Gastroesophageal sphincter (tissue), 3 donors: ENCODE measurements at regions not wholly inside any gene's neighbourhood (a gene's known extent, or its start where the extent isn't known, plus 50 kb on each side); places are given as distances from the start of the nearest gene placed in this dataset.

ENCODE experiments used
- CTCF ChIP-seq, 4 experiments: fragments of 200-600 bp in 2 of 4; fragments of 450-650 bp in 2 of 4; sonication (generic) in 1 of 4; IDR thresholded peaks; one replicate each; pipeline ENCODE4 v1.5.1; 2017 to 2019; ENCODE audit warnings: antibody characterized with exemption in 4 of 4, mild to moderate bottlenecking in 2 of 4, moderate library complexity in 2 of 4
- EP300 ChIP-seq: sonication (generic); formaldehyde crosslinking; IDR thresholded peaks from one replicate; pipeline ENCODE4 v1.6.1; 2017; ENCODE audit warnings: antibody characterized with exemption, mild to moderate bottlenecking
- POLR2AphosphoS5 ChIP-seq: sonication (generic); formaldehyde crosslinking; IDR thresholded peaks from one replicate; pipeline ENCODE4 v1.6.1; 2017; ENCODE audit warnings: antibody characterized with exemption

GRCh38 chr16:65294165-65294564, 172.3 kb upstream of the CDH11 start:
- TF ChIP-seq CTCF (IDR thresholded peaks at IDR 0.05), result no peak
- no peak for TF ChIP-seq POLR2AphosphoS5
- TF ChIP-seq EP300, result no peak
